ENCODE measurements at regions not wholly inside any gene's neighbourhood (a gene's known extent, or its start where the extent isn't known, plus 50 kb on each side); places are given as distances from the start of the nearest gene placed in this dataset.

DNA sequence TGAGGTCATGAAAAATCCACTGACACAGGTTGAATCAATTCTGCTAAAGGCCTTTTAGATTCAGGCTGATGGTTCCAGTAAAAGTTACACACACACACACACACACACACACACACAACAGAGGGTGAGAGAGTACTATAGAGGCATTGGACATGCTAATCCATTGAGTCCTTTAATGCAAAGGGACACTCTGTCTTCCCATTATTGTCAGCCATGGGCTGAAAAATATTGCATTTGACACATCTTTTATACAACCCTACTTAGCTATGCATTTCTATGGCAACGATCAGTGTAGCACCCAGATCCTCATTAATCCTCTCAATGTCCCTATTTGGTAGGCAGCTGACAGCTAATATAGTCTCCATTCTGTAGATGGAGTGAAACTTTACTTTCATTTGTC is 440.8 kb upstream of the RGPD4 start:
- TF ChIP-seq, protein P1, sequence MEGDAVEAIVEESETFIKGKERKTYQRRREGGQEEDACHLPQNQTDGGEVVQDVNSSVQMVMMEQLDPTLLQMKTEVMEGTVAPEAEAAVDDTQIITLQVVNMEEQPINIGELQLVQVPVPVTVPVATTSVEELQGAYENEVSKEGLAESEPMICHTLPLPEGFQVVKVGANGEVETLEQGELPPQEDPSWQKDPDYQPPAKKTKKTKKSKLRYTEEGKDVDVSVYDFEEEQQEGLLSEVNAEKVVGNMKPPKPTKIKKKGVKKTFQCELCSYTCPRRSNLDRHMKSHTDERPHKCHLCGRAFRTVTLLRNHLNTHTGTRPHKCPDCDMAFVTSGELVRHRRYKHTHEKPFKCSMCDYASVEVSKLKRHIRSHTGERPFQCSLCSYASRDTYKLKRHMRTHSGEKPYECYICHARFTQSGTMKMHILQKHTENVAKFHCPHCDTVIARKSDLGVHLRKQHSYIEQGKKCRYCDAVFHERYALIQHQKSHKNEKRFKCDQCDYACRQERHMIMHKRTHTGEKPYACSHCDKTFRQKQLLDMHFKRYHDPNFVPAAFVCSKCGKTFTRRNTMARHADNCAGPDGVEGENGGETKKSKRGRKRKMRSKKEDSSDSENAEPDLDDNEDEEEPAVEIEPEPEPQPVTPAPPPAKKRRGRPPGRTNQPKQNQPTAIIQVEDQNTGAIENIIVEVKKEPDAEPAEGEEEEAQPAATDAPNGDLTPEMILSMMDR (IDR thresholded peaks at IDR 0.05; ENCODE audit: poor library complexity): no peak
- TF ChIP-seq EZH2 (IDR thresholded peaks at IDR 0.05; ENCODE audit: borderline replicate concordance) (no peak), EZH2phosphoT487 (IDR thresholded peaks at IDR 0.05; ENCODE audit: low read depth, severe bottlenecking, unreplicated experiment) (no peak)

Measured in hepatocyte (in vitro differentiated cells).